NCI-H2029 treated with DMSO at 0.1 percent for 48 hours (cell line): ENCODE measurements at regions not wholly inside any gene's neighbourhood (a gene's known extent, or its start where the extent isn't known, plus 50 kb on each side); places are given as distances from the start of the nearest gene placed in this dataset.
A peak's percentile ranks its signal among the peaks of the same experiment; 100 is the strongest.
"Not testable (repeated sequence)": the region's sequence is repeated elsewhere in the genome, so short reads cannot be mapped to it uniquely, and the experiment has no call there.

Experiments
- DNase-seq: peaks from one replicate; lab custom pipeline; 2025; lab: John Stamatoyannopoulos, UW

DNA sequence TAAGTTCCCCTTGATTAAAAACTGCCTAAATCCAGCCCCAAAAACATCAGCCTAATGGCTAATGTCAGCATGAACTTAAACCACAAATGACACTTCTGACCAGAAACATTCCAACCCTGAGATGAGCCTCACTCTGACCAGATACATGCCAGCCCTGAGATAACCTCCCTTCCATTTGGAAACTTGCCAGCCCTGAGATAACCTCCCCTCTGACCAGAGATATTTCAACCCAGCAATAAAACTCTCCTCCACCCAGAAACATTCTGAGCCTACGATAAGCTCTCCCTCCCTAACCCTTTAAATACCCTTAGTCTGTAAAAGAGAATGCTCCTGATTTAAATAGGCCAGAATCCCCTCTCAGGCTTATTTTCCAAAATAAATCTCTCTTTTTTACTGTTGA lies 1035.7 kb upstream of the NUDT12 start:
- DNase-seq, result no peak

GRCh38 chr5:104594850-104595249 lies 1032.3 kb upstream of the NUDT12 start:
- DNase-seq, result no peak

DNA sequence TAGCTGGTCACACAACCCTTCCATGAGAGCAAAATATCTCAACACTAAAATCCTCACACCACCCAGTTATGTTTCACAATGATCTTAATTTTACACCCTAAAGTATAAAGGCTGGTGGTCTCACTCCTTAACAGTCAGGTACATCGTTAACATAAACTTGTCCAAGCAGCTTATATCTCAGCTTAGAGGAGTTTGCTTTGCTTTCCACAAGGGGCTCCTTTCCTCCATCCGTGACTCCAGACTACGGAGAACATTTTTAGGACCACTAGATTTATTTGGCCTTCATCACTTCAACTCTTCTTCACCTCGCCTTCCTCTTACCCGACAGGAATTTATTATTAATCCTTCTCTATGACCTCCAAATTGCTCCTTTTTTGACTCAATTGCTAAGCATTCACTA lies 1014.1 kb upstream of the NUDT12 start:
- no peak for DNase-seq

GRCh38 chr5:104573949-104574709 lies 1011.5 kb upstream of the NUDT12 start:
- DNase-seq, result no peak

DNA sequence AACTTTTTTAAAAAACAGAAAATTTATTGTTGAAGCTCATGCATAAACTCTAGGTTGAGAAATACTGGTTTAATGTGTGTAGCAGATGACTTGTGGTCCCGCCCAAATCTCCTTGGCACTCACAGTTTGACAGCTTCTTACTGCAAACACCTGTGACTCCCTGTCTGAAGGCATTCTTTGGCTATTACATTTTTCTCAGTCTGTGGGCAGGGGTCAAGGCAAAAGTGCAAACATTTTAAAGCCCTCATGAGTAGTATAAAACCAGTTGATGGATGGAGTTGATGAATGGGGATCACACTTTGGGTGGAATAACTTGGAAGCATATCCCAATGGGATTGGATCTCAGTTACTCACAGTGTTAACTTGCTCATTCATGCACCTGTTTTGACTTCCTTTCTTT lies 1007.0 kb upstream of the NUDT12 start:
- DNase-seq, result no peak

DNA sequence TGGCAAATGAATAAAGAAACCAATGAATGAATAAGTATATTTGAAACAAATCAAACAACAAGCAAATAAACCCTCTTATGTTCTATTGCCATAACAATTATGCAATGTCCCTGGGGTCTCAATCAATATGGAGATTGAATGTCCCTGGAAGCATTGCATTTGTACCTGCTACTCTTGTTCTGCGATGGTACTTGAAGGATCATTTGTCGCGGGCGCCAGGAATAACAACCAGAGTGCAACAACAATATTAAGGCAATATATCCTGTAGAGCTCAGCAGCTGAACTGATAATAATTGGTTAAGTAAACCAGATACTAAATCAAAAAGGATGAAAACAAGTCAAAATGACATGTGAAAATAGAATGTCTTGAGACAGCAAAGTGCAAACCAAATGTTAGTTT lies 1001.9 kb upstream of the NUDT12 start:
- no peak for DNase-seq

DNA sequence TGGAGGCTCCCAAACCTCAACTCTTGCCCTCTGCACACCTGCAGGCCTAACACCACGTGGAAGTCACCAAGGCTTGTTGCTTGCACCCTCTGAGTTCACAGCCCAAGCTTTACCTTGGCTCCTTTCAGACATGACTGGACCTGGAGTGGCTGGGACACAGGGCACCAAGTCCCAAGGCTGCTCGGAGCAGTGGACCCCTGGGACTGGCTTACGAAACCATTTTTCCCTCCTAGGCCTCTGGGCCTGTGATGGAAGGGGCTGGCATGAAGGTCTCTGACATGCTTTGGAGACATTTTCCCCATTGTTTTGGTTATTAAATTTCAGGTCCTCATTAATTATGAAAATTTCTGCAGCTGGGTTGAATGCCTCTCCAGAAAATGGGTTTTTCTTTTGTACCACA lies 994.4 kb upstream of the NUDT12 start:
- DNase-seq, result no peak

- no peak for DNase-seq
Observed at GRCh38 chr5:104551628-104552027, 989.0 kb upstream of the NUDT12 start.

- not testable (repeated sequence) for DNase-seq
Observed at GRCh38 chr5:104546871-104547270, 984.3 kb upstream of the NUDT12 start.

DNA sequence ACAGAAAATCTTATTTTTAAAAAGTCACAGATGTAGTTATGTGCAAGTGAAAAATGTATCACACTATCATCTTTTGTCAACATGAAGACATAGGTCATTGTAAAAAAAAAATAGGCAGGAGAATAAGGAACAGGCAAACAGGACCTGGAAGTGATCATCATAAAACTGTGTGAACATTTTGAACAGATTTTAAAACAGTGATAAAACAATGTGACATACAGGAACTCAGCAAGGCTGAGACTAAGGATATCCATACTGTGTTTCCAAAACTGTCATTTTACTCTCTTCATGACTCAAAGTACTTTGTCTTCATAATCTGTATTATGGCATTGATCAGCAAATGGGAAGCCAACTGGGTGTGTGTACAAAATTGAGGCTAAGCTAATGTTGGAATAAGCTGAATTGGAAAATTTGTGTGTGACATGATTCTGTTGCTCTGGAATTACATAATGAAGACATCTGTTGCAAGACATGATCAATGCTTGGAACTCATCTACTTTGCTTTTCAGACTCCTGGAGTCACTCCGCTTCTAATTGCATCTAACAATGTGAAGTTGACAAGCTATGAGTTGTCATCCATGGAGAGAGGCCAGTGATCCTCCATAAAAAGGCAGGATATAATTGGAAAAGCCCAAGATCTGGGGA lies 978.7 kb upstream of the NUDT12 start:
- DNase-seq, result no peak

- peak; percentile 4 for DNase-seq
Observed at GRCh38 chr5:104540448-104540847, 977.9 kb upstream of the NUDT12 start.

DNA sequence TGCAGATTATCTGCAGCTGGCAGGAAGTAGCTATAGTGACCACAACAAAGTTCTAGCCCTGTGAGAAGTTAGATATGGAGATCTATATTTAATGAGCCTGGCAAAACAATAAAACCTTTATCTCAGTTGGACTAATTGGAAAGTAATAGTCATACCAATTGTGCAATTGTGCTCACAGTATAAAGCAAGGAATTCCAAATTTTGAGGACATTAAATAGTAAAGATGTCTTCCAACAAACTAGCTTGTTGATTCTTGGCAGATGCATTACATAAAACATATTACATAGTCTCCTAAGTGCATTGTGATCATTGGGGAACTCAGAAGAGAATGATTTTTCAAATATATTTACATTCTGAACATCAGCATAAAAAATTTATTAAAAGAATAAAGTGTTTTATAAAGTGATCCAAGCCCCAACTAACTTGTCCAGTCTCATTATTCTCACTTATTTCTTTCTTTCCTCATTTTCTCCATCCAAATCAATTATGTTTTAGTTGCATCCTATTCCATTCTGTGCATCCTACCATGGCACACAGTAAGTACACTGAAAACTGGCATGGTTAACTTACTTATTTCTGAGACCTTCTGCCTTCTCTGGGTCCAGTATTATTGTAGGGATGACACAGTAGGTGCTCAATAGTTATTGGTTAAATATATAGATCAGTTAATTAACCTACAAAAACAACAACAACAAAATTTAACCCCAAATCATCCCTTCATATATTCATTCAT lies 977.2 kb upstream of the NUDT12 start:
- DNase-seq, result no peak

DNA sequence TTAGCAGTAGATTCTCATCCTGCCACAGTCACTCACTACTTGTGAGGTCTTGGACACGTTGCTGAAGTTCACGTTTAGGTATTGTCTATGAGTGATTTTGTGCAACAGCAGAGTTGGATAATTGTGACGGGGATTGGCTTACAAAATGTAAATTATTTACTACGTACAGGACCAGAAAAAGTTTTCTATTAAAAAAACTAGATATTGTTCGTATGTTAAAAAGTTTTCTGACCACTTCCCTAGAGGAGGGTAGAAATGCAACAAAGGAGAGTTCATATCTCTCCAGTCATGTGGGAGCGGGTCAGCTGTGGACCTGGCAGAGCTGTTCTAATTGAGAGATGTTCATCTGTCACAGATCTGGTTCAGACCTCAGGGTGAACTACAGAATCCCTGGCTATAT lies 976.1 kb upstream of the NUDT12 start:
- no peak for DNase-seq

DNA sequence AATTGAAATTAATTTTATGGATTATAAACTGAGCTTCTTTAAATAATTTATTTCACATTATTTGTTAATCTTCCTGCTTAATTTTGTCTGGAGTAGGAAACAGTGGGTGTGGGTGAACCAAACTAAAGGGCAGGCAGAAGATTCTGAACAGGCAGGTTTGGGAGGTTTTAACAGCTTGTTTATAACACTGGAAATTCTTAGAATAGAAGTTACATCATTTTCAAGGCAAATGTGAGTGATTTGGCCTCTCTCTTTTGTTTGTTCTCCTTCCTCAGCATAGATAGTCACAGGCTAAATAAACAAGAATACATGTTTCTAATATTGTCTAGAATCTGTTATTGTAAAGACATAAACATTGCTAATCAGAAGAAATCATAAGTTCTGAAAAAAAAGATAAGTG lies 970.9 kb upstream of the NUDT12 start:
- DNase-seq, result no peak

- DNase-seq, result no peak
Observed at GRCh38 chr5:104526866-104527265, 964.3 kb upstream of the NUDT12 start.

DNA sequence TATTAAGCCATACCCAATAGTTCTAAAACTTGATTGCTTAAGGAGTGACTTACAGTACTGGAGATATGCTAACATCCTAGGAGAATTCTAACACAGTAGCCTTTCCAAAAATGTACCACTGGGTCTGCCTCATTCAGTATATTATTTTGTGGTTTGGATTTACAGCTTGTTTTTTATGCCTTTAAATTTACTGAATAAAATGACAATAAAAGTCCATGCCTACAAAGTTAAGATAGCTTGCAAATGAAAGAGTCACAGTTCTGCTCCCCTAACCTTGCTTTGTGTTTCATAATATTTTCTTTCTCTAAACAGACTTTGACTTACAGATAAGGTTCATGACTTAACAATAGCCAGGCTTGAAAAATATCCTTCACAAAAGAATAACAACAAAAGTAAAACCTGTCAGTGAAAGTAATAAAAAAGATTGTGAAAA lies 951.1 kb upstream of the NUDT12 start:
- no peak for DNase-seq

- DNase-seq, result no peak
Observed at GRCh38 chr5:104513121-104513602, 950.6 kb upstream of the NUDT12 start.

GRCh38 chr5:104512063-104512825 lies 949.7 kb upstream of the NUDT12 start:
- DNase-seq, result no peak

GRCh38 chr5:104498281-104498680 lies 935.7 kb upstream of the NUDT12 start:
- DNase-seq, result no peak

DNA sequence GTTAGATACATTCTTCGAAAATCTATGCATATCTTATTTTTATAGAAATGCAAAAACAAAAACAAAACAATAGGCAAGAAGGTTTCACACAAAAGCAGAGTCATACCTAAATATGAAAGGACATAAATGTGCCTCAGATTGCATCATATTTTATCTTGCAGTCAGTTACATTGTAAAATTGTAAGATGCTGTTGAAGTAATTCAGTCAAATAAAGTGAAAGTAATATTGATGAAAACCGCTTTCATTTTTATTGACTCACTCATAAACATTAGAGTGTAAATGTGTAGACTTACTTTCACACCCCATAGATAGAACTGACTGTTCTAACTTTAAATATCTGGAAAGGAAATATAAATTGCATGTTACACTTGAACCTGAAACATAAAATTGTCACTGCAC lies 931.5 kb upstream of the NUDT12 start:
- DNase-seq, result no peak

GRCh38 chr5:104472811-104473210 lies 910.2 kb upstream of the NUDT12 start:
- no peak for DNase-seq

- peak; percentile 31 for DNase-seq
Observed at GRCh38 chr5:104456122-104456521, 893.5 kb upstream of the NUDT12 start.
